ENCODE measurements at regions not wholly inside any gene's neighbourhood (a gene's known extent, or its start where the extent isn't known, plus 50 kb on each side); places are given as distances from the start of the nearest gene placed in this dataset.
A peak's percentile ranks its signal among the peaks of the same experiment; 100 is the strongest.

GRCh38 chr5:131068893-131069643 lies 96.0 kb downstream of the HINT1 start:
- H2AK5ac ChIP-seq (ENCODE audit: low read depth, low read length), result no peak overlapping the region
- CTCF ChIA-PET (ENCODE audit: partially characterized antibody), result no interaction called here
- no peak for TF ChIP-seq KDM4A (IDR thresholded peaks at IDR 0.05; ENCODE audit: low read depth, low read length, severe bottlenecking)
- TF ChIP-seq, protein P1, sequence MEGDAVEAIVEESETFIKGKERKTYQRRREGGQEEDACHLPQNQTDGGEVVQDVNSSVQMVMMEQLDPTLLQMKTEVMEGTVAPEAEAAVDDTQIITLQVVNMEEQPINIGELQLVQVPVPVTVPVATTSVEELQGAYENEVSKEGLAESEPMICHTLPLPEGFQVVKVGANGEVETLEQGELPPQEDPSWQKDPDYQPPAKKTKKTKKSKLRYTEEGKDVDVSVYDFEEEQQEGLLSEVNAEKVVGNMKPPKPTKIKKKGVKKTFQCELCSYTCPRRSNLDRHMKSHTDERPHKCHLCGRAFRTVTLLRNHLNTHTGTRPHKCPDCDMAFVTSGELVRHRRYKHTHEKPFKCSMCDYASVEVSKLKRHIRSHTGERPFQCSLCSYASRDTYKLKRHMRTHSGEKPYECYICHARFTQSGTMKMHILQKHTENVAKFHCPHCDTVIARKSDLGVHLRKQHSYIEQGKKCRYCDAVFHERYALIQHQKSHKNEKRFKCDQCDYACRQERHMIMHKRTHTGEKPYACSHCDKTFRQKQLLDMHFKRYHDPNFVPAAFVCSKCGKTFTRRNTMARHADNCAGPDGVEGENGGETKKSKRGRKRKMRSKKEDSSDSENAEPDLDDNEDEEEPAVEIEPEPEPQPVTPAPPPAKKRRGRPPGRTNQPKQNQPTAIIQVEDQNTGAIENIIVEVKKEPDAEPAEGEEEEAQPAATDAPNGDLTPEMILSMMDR (IDR thresholded peaks at IDR 0.05; ENCODE audit: control extremely low read depth in 1 of 3, insufficient read depth in 1 of 3, low read depth in 1 of 3, low read length in 3 of 3), result no peak
- no peak for TF ChIP-seq CBX5 (IDR thresholded peaks at IDR 0.05; ENCODE audit: low read depth, low read length)
- TF ChIP-seq RFX5 (IDR thresholded peaks at IDR 0.05; ENCODE audit: borderline replicate concordance, low read depth, low read length), result no peak
- TF ChIP-seq CBX8 (IDR thresholded peaks at IDR 0.05; ENCODE audit: borderline replicate concordance, low read depth, low read length), result no peak
- TF ChIP-seq PHF8 (conservative IDR thresholded peaks at IDR 0.05; ENCODE audit: low read depth, low read length), result no peak
- no peak for TF ChIP-seq CEBPB (IDR thresholded peaks at IDR 0.05; ENCODE audit: low read depth, low read length)
- TF ChIP-seq SP4 (IDR thresholded peaks at IDR 0.05; ENCODE audit: low read length), result no peak
- no peak for TF ChIP-seq BCL11A (IDR thresholded peaks at IDR 0.05; ENCODE audit: low read depth in 2 of 2, low read length in 2 of 2)
- no peak for TF ChIP-seq BACH1 (IDR thresholded peaks at IDR 0.05; ENCODE audit: low read length)
- TF ChIP-seq POLR2A (IDR thresholded peaks at IDR 0.05; ENCODE audit: control extremely low read depth in 1 of 2, low read depth in 2 of 2, low read length in 2 of 2), result no peak
- no peak for TF ChIP-seq CHD2 (IDR thresholded peaks at IDR 0.05; ENCODE audit: low read length)

More at GRCh38 chr5:131068893-131069643, 96.0 kb downstream of the HINT1 start:
- Histone ChIP-seq H4K8ac (ENCODE audit: extremely low read depth, insufficient read depth, low read length) (no peak overlapping the region), H3K36me3 (ENCODE audit: control insufficient read depth in 2 of 4, insufficient read depth in 4 of 4, low read length in 3 of 4) (no peaks in the 10 kb centered on the region), H4K5ac (ENCODE audit: insufficient read length, low read depth, low read length) (no peak overlapping the region), H3K4me2 (ENCODE audit: insufficient read depth in 1 of 2, low read depth in 2 of 2, low read length in 2 of 2) (no peak overlapping the region), H3K4ac (replicated peaks; ENCODE audit: insufficient read length, low read depth, low read length) (no peak overlapping the region), H3K4me1 (replicated peaks in 1 of 4; ENCODE audit: control insufficient read depth in 3 of 4, insufficient read depth in 4 of 4, low read length in 3 of 4) (no peaks in the 10 kb centered on the region), H3K23ac (ENCODE audit: insufficient read length) (no peak overlapping the region), H2BK15ac (ENCODE audit: low read length) (no peak overlapping the region), H3K23me2 (ENCODE audit: low read depth, low read length) (no peaks in the 10 kb centered on the region), H4K20me1 (replicated peaks in 1 of 2; ENCODE audit: control insufficient read depth in 1 of 2, insufficient read depth in 2 of 2, low read length in 2 of 2) (no peaks in the 10 kb centered on the region), H3K27me3 (replicated peaks in 1 of 4; ENCODE audit: control insufficient read depth in 3 of 4, extremely low read depth in 1 of 4, insufficient read depth in 3 of 4, low read length in 3 of 4) (no peaks in the 10 kb centered on the region), H2BK12ac (ENCODE audit: low read depth, low read length) (no peak overlapping the region), H2BK20ac (ENCODE audit: low read length) (no peak overlapping the region), H3K18ac (ENCODE audit: extremely low read depth, low read length) (no peak overlapping the region), H2BK120ac (replicated peaks; ENCODE audit: low read depth, low read length) (no peak overlapping the region), H3K27ac (ENCODE audit: low read depth, low read length) (no peak overlapping the region), H3K79me1 (ENCODE audit: low read depth, low read length) (no peaks in the 10 kb centered on the region), H3K14ac (ENCODE audit: insufficient read length) (no peak overlapping the region), H3K79me2 (ENCODE audit: control insufficient read depth in 1 of 2, insufficient read depth in 2 of 2, low read length in 2 of 2) (no peaks in the 10 kb centered on the region), H2BK5ac (ENCODE audit: low read depth, low read length) (no peak overlapping the region), H3K9ac (replicated peaks in 1 of 4; ENCODE audit: extremely low read depth in 1 of 4, low read depth in 3 of 4, low read length in 3 of 4) (no peak overlapping the region), H3K9me3 (ENCODE audit: insufficient read depth in 2 of 2, low read depth in 1 of 2, low read length in 1 of 2) (peaks cover 9 to 14% of the 10 kb centered on the region in 2 experiments; a peak in 3 of 4 replicates), H3K4me3 (ENCODE audit: extremely low read depth in 1 of 4, insufficient read depth in 2 of 4, low read depth in 3 of 4, low read length in 4 of 4) (no peak overlapping the region), H4K91ac (replicated peaks; ENCODE audit: insufficient read length, low read length) (no peak overlapping the region), H2AFZ (ENCODE audit: low read length) (0 out of 2 replicates have a peak overlapping the region, but pooled peaks have one; percentile 45), H3K56ac (replicated peaks; ENCODE audit: insufficient read length, low read depth, low read length) (no peak overlapping the region)
- no peak for DNase-seq (ENCODE audit: low read depth in 1 of 2, low spot score in 2 of 2)
- WGBS, 2 experiments (ENCODE audit: extremely low coverage in 1 of 2, insufficient coverage in 1 of 2, insufficient read length in 1 of 2, insufficient replicate concordance in 2 of 2, low coverage in 1 of 2, low lambda C conversion rate in 2 of 2, missing lambda C conversion rate in 1 of 2), result 90% methylated on average over 2 of the region's 2 CpGs; no CpG with 5 or more reads in 1 of the 2 experiments
- POLR2A ChIA-PET (ENCODE audit: partially characterized antibody), result no interaction called here
- no peak for FAIRE-seq

Measured in H1 (cell line).